ENCODE measurements at regions not wholly inside any gene's neighbourhood (a gene's known extent, or its start where the extent isn't known, plus 50 kb on each side); places are given as distances from the start of the nearest gene placed in this dataset.

DNA sequence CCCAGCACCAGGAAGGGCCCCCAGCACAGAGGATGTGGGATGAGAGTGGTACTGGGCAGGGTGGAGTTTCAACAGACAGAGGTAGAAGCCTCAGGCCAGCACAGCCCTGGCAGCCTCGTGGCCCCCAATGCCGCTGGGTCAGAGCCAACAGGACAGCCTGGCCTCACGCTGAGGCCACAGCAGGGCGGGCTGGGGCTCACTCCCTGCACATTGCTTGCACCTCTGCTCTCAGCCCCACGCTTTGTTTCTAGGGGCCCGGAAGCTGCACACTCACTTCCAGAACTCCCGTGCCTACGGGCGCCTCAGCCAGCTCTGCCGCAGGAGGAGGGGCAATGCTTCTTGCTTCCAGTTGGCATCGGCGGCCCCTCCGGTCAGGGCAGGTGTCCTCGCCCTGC, 72.9 kb downstream of the SIK1 start:
- in situ Hi-C loops (cut with HindIII; ENCODE audit: low sequenced_read_pairs): no loop called here
- H3K4me3 ChIP-seq (ENCODE audit: low read depth, low read length): no peak overlapping the region
- TF ChIP-seq, protein P1, sequence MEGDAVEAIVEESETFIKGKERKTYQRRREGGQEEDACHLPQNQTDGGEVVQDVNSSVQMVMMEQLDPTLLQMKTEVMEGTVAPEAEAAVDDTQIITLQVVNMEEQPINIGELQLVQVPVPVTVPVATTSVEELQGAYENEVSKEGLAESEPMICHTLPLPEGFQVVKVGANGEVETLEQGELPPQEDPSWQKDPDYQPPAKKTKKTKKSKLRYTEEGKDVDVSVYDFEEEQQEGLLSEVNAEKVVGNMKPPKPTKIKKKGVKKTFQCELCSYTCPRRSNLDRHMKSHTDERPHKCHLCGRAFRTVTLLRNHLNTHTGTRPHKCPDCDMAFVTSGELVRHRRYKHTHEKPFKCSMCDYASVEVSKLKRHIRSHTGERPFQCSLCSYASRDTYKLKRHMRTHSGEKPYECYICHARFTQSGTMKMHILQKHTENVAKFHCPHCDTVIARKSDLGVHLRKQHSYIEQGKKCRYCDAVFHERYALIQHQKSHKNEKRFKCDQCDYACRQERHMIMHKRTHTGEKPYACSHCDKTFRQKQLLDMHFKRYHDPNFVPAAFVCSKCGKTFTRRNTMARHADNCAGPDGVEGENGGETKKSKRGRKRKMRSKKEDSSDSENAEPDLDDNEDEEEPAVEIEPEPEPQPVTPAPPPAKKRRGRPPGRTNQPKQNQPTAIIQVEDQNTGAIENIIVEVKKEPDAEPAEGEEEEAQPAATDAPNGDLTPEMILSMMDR (IDR thresholded peaks at IDR 0.05; ENCODE audit: low read depth, low read length, missing control alignments): no peak
- DNase-seq (ENCODE audit: low read depth): no peak

DNA sequence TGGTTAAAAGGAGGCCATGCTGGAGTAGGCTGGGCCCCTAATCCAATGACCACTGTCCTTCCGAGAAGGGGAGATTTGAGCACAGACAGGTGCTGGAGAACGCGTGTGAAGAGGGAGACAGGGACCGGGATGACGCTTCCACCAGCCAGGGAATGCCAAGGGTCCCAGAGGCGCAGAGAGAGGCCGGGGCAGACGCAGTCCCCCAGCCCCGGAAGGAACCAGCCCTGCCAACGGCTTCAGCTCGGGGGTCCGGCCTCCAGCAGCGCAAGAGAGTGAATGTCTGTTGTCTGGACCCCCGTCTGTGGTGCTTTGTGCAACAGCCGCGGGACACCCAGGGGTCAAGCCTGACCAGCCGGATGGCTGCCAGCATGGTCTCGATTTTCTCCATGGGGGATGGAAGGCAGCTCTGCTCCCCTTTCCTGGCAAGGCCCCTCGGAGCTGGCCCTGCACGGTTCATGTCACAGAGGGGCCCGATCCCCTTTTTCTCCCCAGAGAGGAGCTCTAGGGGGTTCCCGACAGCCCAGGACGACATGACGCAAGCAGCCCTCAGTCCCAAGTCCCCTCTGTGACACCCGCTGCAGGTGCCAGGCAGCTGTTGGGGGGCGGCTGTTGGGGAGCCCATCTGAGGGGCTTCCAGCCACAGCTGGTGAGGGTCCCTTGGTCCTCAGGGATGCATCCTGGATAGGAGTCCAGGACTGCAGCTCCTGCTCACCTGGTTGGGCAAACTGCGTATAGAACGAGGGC, 73.5 kb downstream of the SIK1 start:
- no peak overlapping the region for H3K4me3 ChIP-seq (ENCODE audit: low read depth, low read length)
- DNase-seq (ENCODE audit: low read depth): no peak
- TF ChIP-seq, protein P1 (IDR thresholded peaks at IDR 0.05; ENCODE audit: low read depth, low read length, missing control alignments): no peak
- in situ Hi-C loops (cut with HindIII; ENCODE audit: low sequenced_read_pairs): no loop called here

DNA sequence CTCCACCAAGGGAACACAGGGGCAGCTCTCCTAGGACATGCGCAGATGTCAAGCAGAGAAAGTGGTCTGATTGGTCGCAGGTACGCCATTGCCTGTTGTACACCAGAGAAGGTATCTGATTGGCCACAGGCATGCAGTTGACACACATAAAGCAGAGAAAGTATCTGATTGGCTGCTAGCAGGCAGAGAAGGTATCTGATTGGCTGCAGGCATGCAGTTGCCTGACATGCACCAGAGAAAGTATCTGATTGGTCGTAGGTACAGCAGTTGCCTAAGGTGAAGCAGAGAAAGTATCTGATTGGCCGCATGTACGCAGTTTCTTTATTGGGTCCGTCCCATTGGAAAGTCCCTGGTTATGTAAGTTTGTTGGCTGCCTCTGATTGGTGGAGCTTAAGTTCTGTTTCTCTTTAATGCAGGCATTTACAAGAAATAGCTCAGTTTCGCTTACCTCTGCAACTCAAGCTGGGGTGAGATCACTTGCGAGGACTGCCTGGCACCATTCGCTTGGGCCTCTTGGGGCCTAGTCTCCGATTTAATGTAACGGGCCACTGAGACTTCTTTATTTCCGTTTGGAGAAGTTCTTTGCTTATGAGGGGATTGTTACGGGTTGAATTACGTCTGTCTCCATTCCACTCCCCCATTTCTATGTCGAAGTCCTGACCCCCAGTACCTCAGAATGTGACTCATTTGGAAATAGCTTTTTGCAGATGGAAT, 74.2 kb downstream of the SIK1 start:
- in situ Hi-C loops (cut with HindIII; ENCODE audit: low sequenced_read_pairs): no loop called here
- TF ChIP-seq, protein P1 (IDR thresholded peaks at IDR 0.05; ENCODE audit: low read depth, low read length, missing control alignments): no peak
- H3K4me3 ChIP-seq (ENCODE audit: low read depth, low read length): no peak overlapping the region
- DNase-seq (ENCODE audit: low read depth): no peak

DNA sequence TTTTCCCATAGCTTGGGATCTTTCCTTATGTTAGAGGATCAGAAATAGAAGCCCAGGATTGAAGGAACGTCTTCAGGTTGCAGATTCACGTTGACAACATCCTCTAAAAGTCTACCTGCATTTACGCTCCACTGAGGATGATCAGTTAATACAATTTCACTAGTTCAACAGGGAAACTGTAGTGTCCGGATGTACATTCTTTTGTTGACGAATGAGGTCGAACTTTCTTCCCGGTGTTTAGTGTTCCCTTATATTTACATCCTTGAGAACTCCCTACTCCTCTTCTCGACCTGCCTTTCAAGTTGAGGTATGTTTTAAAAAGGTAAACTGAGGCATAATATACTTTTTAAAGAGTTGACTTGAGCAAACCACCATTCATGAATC, 74.8 kb downstream of the SIK1 start:
- DNase-seq (ENCODE audit: low read depth): no peak
- TF ChIP-seq, protein P1 (IDR thresholded peaks at IDR 0.05; ENCODE audit: low read depth, low read length, missing control alignments): no peak
- no peak overlapping the region for H3K4me3 ChIP-seq (ENCODE audit: low read depth, low read length)
- in situ Hi-C loops (cut with HindIII; ENCODE audit: low sequenced_read_pairs): no loop called here

DNA sequence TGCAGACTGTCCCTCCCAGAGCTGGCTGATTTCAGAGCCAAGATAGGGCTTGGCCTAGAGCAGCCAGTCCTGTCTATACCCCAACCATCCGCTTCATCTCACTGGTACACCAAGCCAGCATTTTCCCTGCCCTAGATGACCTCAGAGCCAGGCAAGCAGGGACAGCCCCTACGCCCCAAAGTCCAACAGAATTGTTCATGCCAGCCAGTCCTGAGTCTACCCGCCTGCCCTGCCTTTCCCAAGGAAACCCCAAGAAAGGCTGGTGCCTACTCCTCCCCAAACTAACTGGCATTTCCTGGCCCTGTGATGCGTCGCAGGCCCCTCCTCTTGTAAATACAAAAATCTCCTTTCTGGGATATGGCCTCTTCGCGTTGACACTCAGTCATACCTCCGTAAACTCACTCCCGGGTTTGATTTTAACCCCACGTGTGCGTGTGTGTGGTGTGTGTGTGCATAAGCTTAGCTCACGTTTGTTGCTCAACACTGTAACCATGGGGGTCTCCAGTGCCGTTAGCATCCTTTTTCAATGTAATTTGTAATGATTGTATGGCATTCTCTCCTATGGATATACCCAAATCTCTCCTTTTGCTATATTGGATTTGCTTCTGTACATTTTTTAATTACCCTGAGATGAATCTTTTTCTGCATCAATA, 75.3 kb downstream of the SIK1 start:
- in situ Hi-C loops (cut with HindIII; ENCODE audit: low sequenced_read_pairs): no loop called here
- no peak for DNase-seq (ENCODE audit: low read depth)
- no peak overlapping the region for H3K4me3 ChIP-seq (ENCODE audit: low read depth, low read length)
- TF ChIP-seq, protein P1 (IDR thresholded peaks at IDR 0.05; ENCODE audit: low read depth, low read length, missing control alignments): no peak

DNA sequence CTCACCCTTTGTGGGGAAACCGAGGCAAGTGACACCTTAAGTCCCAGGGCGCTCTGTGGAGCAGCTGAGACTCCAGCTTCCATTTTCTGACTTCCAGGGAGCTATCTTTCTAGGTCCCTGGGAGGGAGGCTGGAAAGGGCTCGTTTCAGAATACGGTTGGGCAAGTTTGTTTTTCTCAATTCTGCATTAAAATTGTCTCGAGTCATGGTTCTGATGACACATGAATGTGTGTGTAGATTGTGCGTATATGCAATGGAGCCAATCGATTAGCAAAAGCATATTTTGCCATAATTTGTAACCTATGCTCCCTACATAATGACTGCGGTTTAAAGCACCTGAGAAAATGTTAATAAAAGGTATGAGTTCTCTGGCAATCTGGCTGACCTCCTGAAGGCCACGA, 77.3 kb downstream of the SIK1 start:
- TF ChIP-seq, protein P1 (IDR thresholded peaks at IDR 0.05; ENCODE audit: low read depth, low read length, missing control alignments): no peak
- DNase-seq (ENCODE audit: low read depth): no peak
- in situ Hi-C loops (cut with HindIII; ENCODE audit: low sequenced_read_pairs): no loop called here
- no peak overlapping the region for H3K4me3 ChIP-seq (ENCODE audit: low read depth, low read length)
